ENCODE measurements at regions not wholly inside any gene's neighbourhood (a gene's known extent, or its start where the extent isn't known, plus 50 kb on each side); places are given as distances from the start of the nearest gene placed in this dataset.

DNA sequence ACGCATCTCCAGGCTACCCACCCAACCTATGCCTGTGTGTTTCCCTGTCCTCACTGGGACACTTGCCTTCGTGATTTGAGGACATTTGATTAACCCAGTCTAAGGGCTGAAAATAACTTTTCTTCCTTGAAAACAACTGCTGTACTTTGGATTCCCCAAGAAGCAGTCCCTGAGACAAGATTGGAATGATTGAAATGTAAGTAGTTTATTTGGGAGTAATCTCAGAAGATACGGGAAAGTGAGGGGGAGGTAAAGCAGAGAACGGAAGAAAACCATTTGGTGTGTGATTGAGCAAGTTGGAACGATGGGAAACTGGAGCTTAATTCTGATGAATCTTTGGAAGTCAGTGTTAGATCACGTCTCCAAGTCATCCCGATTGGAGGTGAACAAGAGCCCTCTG lies 143.8 kb upstream of the LMCD1 start:
- DNase-seq (no peak), ATAC-seq (no peak)
- no peaks in the 10 kb centered on the region for H3K27me3 Mint-ChIP-seq
- peaks cover 33% of the 10 kb centered on the region for H3K4me1 Mint-ChIP-seq
- peak overlapping the region in 1 of 2 donors; percentile 26 for H3K4me3 Mint-ChIP-seq
- peak overlapping the region; percentile 15 to 67 for H3K27ac Mint-ChIP-seq
- peaks cover 24 to 36% of the 10 kb centered on the region in 2 donors for H3K9me3 Mint-ChIP-seq

DNA sequence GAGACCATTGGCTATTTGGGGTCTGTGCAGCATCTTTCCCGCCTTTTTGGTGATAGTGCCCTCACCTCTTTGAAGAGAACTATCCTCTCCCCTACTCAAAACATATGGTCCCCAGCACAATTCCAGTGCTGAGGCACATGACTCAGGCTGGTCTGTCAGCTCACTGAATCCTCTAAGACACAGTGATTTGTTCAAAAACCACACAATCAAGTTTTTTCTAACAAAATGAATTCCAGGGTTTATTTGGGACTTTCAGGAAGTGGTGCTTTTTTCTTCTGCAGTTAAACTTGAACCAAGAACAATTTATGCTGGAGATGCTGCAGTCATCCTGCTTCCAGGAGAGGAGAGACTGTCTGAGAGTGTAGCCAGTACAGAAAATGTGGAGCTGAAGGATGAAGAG lies 142.5 kb upstream of the LMCD1 start:
- no peaks in the 10 kb centered on the region for H3K27me3 Mint-ChIP-seq
- no peak for ATAC-seq
- no peak overlapping the region for H3K27ac Mint-ChIP-seq
- no peak for DNase-seq
- H3K9me3 Mint-ChIP-seq: peaks cover 24 to 32% of the 10 kb centered on the region in 2 donors
- H3K4me3 Mint-ChIP-seq: no peak overlapping the region
- H3K4me1 Mint-ChIP-seq: peaks cover 29% of the 10 kb centered on the region

DNA sequence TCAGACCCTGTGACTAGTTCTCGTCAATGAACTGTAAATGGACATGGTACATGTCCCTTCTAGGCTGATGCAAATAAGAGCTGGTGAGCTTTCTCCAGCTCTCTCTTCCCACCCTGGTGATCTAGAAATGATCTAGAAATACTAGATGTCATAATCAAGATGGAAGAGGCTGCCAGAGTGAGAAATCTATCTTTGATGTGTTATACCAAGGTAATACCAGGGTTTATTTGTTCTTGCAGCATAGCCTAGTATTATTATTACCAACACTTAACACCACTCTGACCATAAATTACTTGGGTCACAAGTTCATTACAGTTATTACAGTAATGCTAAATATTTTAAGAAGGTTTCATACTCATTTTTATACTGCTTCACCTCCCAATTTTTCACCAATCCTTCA lies 138.4 kb upstream of the LMCD1 start:
- H3K4me3 Mint-ChIP-seq: no peak overlapping the region
- no peak overlapping the region for H3K27ac Mint-ChIP-seq
- DNase-seq: no peak
- no peak for ATAC-seq
- no peaks in the 10 kb centered on the region for H3K27me3 Mint-ChIP-seq
- no peaks in the 10 kb centered on the region for H3K4me1 Mint-ChIP-seq
- peaks cover 14 to 23% of the 10 kb centered on the region in 2 donors for H3K9me3 Mint-ChIP-seq

DNA sequence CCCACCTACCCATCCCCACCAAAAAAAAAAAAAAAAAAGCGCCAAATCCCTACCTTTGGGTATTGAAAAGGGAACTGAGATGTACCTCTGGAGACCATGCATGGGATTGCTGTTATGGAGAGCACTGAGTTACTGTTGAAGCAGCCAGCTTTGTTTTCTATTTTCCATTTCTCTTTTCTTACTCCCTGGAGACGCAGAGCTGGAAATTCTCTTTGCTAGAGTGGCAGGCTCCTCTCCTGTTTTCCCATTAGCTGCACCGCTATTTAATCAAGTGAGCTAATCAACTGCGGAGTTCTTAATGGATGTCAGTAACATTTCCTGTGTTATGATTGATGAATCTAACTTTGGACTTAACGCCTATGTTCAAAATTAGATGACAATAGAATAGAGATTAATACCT lies 136.1 kb upstream of the LMCD1 start:
- Mint-ChIP-seq H3K9me3 (peaks cover 14 to 16% of the 10 kb centered on the region in 2 donors), H3K4me1 (no peaks in the 10 kb centered on the region), H3K27me3 (no peaks in the 10 kb centered on the region), H3K27ac (no peak overlapping the region), H3K4me3 (no peak overlapping the region)
- ATAC-seq (no peak), DNase-seq (no peak)

DNA sequence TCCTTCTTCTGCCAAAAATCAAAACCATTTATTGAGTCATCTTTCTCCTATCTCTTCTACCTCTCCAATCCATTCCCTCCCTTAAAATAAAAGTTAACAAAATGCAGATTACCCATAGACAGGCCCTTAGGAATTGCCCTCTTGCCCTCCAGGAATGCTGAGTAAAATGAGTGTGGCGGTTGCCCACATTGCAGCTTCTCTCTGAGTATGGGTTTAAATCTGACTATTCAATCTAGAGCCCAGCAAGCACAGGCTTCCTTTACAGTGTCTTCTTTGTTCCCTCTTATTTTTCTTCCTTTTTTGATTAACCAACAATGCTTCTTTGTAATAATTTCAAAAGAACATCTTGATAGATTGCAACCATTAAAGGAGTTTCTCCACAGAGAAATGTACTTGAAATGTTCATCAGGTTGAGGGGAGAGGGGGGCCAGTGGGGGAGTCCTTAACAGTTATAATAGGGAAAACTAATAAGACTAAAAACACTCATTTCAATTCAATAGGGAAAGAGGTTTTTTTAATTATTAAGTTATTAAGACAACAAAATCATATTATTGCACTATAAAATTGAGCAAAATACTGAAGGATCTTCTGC lies 135.3 kb upstream of the LMCD1 start:
- no peak overlapping the region for H3K27ac Mint-ChIP-seq
- no peak for DNase-seq
- H3K9me3 Mint-ChIP-seq: peaks cover 7 to 8% of the 10 kb centered on the region in 2 donors
- no peak for ATAC-seq
- no peaks in the 10 kb centered on the region for H3K27me3 Mint-ChIP-seq
- H3K4me3 Mint-ChIP-seq: no peak overlapping the region
- H3K4me1 Mint-ChIP-seq: no peaks in the 10 kb centered on the region

DNA sequence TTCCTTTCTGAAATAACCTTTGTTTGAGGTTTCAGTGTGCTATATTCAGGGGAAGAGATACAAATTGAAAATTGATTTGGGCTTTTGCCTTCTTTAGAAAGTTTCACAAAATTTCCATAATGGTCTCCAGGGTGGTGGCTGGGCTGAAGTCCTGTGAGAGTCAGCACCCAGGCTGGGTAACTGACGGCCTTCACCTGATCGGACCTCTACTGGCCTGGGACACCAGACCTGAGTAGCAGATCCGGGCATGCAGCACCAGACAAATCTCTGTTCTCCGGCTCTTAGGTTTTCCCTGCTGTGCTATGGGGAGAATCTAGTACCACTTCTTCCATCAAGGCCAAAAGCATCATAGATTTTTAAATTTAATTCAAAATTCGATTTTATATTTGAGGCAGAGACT lies 133.0 kb upstream of the LMCD1 start:
- Mint-ChIP-seq H3K27me3 (no peaks in the 10 kb centered on the region), H3K9me3 (peaks cover 6 to 7% of the 10 kb centered on the region in 2 donors), H3K4me3 (no peak overlapping the region), H3K27ac (no peak overlapping the region), H3K4me1 (no peaks in the 10 kb centered on the region)
- ATAC-seq (no peak), DNase-seq (no peak)

DNA sequence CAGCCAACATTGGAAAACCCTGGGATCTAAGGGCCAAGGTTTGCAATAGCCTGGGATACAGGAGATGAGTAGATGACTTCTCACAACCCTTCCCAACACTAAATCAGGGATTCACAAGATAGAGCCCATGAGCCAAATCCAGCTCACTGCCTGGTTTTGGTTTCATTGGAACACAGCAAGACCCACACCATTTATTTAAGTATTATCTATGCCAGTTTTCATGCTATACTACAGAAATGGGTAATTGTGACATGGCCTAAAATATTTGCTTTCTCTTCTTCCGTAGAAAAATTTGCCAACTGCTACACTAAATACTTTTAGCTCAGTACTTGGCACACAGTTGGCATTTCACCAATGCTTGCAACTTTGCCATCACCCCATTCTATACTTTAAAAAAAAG lies 132.0 kb upstream of the LMCD1 start:
- Mint-ChIP-seq H3K27me3 (no peaks in the 10 kb centered on the region), H3K4me3 (no peak overlapping the region), H3K27ac (no peak overlapping the region), H3K9me3 (peaks cover 6 to 17% of the 10 kb centered on the region in 2 donors), H3K4me1 (no peaks in the 10 kb centered on the region)
- no peak for DNase-seq
- ATAC-seq: no peak

DNA sequence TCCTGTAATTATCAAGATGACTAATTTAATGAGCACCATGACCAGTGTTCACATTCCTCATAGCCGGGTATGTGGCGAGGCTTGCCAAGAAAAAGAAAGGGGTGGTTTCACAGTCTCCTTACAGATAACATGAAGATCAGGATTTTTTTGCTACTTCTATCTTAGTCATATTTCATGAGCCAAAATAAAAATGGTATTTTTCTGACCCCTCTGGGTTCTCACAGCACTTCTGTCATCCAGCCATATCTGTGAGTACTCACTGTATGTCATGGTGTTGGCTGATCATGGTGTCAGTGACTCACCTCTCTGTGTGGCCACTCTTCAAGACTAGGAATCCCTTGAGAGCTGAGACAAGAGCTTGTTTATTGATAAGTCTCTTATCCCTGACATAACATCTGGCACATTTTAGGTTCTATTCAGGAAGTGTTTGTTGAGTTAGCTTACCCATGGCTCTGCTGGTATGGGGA lies 130.5 kb upstream of the LMCD1 start:
- Mint-ChIP-seq H3K4me3 (no peak overlapping the region), H3K9me3 (peaks cover 6 to 30% of the 10 kb centered on the region in 2 donors), H3K27me3 (no peaks in the 10 kb centered on the region), H3K27ac (no peak overlapping the region), H3K4me1 (no peaks in the 10 kb centered on the region)
- ATAC-seq (peak; percentile 65), DNase-seq (no peak)

DNA sequence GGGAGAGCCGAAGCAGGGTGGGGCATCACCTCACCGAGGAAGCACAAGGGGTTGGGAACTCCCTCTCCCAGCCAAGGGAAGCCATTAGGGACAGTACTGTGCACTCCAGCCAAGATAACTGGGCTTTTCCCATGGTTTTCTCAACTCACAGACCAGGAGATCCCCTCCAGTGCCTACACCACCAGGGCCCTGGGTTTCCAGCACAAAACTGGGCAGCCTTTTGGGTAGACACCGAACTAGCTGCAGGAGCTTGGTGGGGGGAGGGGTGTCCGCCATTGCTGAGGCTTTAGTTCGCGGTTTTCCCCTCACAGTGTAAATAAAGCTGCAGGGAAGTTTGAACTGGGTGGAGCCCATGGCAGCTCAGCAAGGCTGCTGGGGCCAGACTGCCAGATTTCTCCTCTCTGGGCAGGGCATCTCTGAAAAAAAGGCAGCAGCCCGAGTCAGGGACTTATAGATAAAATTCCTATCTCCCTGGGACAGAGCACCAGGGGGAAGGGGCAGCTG lies 129.6 kb upstream of the LMCD1 start:
- H3K4me1 Mint-ChIP-seq: no peaks in the 10 kb centered on the region
- ATAC-seq (no peak), DNase-seq (no peak)
- no peak overlapping the region for H3K4me3 Mint-ChIP-seq
- no peak overlapping the region for H3K27ac Mint-ChIP-seq
- peaks cover 6 to 38% of the 10 kb centered on the region in 2 donors for H3K9me3 Mint-ChIP-seq
- H3K27me3 Mint-ChIP-seq: no peaks in the 10 kb centered on the region

DNA sequence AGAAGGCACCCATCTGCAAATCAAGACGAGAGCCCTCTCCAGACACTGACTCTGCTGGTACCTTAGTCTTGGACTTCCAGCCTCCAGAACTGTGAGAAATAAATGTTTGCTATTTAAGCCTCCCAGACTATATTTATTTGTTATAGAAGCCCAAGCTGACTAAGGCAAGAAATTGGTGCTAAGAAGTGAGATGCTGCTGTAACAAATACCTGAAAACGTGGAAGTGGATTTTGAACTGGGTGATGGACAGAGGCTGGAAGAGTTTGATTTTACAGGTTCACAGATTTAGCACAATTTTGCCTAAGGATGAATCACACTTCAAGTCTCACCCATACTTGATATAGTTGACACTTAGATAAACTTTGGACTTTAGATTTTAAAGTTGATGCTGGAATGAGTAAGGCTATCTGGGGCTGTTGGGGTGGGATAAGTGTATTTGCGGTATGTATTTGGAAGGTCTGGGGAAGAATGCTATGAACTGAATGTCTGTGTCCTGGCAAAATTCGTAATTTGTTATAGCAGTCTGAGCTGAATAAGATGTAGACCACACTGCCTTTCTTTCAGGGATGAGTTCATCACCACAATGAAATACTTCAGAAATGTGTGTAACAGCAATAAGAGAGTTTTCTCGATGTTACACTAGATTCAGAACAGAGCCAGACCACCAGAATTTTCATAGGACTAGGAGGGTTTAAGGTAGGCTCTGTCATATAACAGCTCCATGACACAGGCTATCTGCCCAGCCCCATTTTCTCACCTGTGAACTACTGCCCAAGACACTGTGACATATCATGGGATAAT lies 120.5 kb upstream of the LMCD1 start:
- ATAC-seq (no peak), DNase-seq (no peak)
- Mint-ChIP-seq H3K9me3 (peaks cover 0 to 24% of the 10 kb centered on the region in 2 donors), H3K27me3 (no peaks in the 10 kb centered on the region), H3K27ac (no peak overlapping the region), H3K4me1 (peaks cover 6% of the 10 kb centered on the region), H3K4me3 (no peak overlapping the region)

DNA sequence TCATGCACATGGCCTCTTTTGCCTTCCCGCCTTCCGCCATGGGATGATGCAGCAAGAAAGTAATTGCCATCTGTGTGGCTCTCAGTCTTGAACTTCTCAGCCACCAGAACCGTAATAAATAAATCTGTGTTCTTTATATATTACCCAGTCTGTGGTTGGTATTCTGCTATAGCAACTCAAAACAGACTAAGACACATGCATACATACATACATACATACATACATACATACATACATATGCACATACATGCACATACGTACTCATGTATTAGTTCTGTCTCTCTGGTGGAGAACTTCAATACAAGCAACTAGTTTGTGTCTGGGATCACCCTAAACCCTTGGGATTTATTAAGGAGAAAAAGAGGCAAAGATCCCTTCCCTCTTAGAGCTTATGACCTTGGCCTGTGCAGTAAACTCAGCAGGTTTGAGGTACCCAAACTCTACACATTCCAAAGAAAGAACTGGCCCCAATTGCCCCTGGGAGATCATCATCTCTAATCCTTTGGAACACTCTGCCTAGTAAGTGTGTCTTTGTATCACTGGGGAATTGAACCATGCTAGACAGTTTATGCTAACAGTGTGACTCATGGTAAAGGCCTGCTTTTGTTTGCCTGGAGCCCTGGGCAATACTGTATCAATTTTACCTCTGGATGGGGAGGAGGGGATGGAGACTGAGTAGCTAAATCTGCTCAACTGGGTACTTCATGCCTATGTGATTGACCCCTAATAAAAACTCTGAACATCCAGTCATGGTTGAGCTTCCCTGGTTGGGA lies 115.6 kb upstream of the LMCD1 start:
- ATAC-seq (no peak), DNase-seq (no peak)
- Mint-ChIP-seq H3K4me3 (no peak overlapping the region), H3K27ac (no peak overlapping the region), H3K27me3 (no peaks in the 10 kb centered on the region), H3K9me3 (peaks cover 0 to 5% of the 10 kb centered on the region in 2 donors), H3K4me1 (peaks cover 6% of the 10 kb centered on the region)

DNA sequence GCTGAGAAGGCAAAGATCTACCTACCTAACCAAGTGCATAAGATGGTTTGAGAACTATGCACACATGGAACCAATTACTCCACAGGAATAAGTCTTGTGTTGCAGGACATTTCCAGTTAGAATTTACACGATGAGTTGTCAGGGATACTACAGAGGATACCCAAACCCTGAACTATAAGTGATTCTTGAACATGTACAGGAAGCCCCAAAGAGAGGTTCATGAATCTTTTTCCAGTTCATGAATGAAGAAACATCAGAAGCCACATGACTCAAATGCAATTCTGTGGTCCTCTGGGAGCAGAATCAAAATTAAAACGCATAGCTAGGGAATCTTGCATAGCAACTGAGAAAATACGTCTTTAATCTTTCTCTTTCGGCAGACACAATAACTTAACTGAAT lies 114.1 kb upstream of the LMCD1 start:
- H3K9me3 Mint-ChIP-seq: no peaks in the 10 kb centered on the region
- H3K4me3 Mint-ChIP-seq: no peak overlapping the region
- H3K27ac Mint-ChIP-seq: no peak overlapping the region
- no peak for ATAC-seq
- H3K4me1 Mint-ChIP-seq: peaks cover under 1% of the 10 kb centered on the region
- H3K27me3 Mint-ChIP-seq: no peaks in the 10 kb centered on the region
- DNase-seq: no peak

DNA sequence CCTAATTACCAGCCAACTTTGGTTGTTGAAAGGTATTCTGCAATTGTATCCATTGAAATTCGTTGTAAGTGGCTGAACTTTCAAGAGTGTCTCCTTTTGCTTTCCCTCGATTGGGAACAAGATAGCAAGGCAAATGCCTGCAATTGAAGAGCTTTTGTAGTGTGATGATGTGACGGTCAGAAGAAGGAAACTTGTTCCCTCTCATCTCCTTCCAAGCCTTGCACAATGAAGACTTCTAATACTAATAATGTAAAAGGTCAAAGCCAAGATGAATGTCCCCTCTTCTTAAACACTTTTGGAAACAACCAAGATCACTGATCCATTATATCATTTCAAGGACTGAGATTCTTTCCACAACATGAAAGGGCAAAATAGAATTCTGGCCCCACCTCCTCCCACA lies 101.9 kb upstream of the LMCD1 start:
- no peak for DNase-seq
- Mint-ChIP-seq H3K9me3 (no peaks in the 10 kb centered on the region), H3K27ac (no peak overlapping the region)

DNA sequence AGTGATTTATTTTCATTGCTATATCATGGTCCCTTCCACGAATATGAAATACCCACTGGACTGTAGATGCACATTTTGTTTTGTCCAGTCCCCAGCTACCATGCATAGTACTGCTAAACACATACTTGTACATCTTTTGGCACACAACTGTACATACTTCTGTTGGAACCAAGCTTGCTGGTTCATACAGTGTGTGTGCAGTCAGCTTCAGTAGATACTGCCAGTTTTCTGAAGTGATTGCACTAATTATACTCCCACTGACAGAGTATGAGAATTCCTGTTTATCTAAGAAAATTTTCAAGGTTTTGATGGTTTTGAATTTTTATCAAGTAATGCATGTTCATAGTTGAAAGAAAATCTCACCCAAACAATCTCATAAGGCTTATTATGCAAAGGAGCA lies 100.7 kb upstream of the LMCD1 start:
- no peak overlapping the region for H3K4me3 Mint-ChIP-seq
- no peaks in the 10 kb centered on the region for H3K4me1 Mint-ChIP-seq
- H3K27me3 Mint-ChIP-seq: no peaks in the 10 kb centered on the region
- DNase-seq: no peak
- ATAC-seq: no peak
- peaks cover 2 to 3% of the 10 kb centered on the region in 2 donors for H3K9me3 Mint-ChIP-seq
- H3K27ac Mint-ChIP-seq: no peak overlapping the region

More for the DNA sequence above, 101.9 kb upstream of the LMCD1 start:
- no peak for ATAC-seq
- H3K27me3 Mint-ChIP-seq: no peaks in the 10 kb centered on the region
- H3K4me3 Mint-ChIP-seq: no peak overlapping the region
- H3K4me1 Mint-ChIP-seq: no peaks in the 10 kb centered on the region

DNA sequence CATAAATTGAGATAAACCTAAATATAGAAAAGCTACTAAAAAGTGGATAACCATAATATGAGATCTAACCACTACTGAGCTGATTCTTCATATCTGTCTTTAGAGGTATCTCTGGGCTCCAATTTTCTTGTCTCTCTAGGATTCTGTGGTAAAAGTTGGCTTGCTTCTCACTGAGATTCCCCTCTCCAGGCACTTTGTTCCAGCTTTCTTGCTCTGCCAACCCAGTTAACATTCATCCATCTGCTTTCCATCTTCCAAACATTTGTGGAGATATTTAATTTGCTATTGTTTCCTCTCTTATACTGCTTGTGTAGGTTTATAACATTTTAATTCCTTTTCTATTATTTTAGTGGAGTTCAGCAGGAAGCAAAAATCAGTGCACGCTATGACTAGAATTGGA lies 97.6 kb upstream of the LMCD1 start:
- Mint-ChIP-seq H3K27ac (no peak overlapping the region), H3K4me3 (no peak overlapping the region), H3K4me1 (no peaks in the 10 kb centered on the region), H3K9me3 (peaks cover 11 to 18% of the 10 kb centered on the region in 2 donors), H3K27me3 (no peaks in the 10 kb centered on the region)
- ATAC-seq (no peak), DNase-seq (no peak)

DNA sequence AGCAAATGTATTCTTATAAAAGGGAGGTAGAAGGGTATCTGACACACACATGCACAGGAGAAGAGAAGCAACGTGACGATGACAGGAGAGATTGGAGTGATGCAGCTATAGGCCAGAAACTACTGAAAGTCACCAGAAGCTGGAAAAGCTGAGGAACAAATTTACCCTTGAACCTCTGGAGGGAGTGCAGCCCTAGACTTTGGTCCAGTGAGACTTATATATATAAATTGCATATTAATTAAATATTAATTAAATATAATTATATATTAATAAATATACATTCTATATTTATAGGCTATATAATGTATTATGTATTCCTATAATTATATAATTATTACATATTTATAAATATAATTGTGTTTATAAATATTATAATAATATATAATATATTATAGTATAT lies 96.5 kb upstream of the LMCD1 start:
- H3K27me3 Mint-ChIP-seq: no peaks in the 10 kb centered on the region
- ATAC-seq (no peak), DNase-seq (no peak)
- no peak overlapping the region for H3K4me3 Mint-ChIP-seq
- no peak overlapping the region for H3K27ac Mint-ChIP-seq
- no peaks in the 10 kb centered on the region for H3K4me1 Mint-ChIP-seq
- peaks cover 11 to 18% of the 10 kb centered on the region in 2 donors for H3K9me3 Mint-ChIP-seq
